ENCODE measurements at regions not wholly inside any gene's neighbourhood (a gene's known extent, or its start where the extent isn't known, plus 50 kb on each side); places are given as distances from the start of the nearest gene placed in this dataset.

DNA sequence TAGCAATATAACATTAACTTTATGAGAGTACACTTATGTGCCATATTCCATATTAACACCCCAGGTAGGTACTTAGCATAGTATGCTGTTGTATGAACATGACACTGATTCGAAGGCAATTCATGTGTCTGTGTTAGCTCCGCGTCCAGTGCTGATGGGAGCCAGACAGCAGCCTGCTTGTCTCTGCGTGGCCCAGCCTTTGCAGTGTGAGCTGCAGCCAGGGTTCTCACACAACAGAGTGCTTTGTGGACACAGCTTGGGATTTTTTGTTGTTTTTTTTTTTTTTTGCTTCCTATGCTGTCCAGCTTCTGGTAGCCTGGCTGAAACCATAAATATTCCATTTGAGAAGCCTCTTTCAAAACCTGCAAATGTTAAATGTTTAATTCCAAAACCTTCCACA, 350.9 kb downstream of the SMOC2 start:
- Histone ChIP-seq H3K27ac (ENCODE audit: insufficient read depth, low read length) (no peak overlapping the region), H2AK5ac (ENCODE audit: low read depth, low read length) (no peak overlapping the region), H4K20me1 (ENCODE audit: insufficient read depth, low read length) (no peaks in the 10 kb centered on the region), H3K18ac (ENCODE audit: low read depth, low read length) (no peak overlapping the region), H3K14ac (replicated peaks; ENCODE audit: low read depth, low read length) (no peak overlapping the region), H2BK5ac (ENCODE audit: low read depth, low read length, poor library complexity, severe bottlenecking) (no peak overlapping the region), H4K8ac (ENCODE audit: low read depth in 2 of 2, low read length in 2 of 2) (no peak overlapping the region), H3K9me3 (ENCODE audit: control insufficient read depth, insufficient read depth, low read length) (peaks cover 45% of the 10 kb centered on the region), H3K9ac (ENCODE audit: low read depth, low read length) (no peak overlapping the region), H3K27me3 (ENCODE audit: control insufficient read depth, insufficient read depth, low read length) (no peaks in the 10 kb centered on the region), H3K9me1 (ENCODE audit: insufficient read depth, low read length) (no peaks in the 10 kb centered on the region), H4K5ac (ENCODE audit: low read depth, low read length) (no peak overlapping the region), H3K4me2 (ENCODE audit: low read depth, low read length) (no peak overlapping the region), H2AK9ac (replicated peaks; ENCODE audit: low read depth, low read length, poor library complexity) (no peak overlapping the region), H3K4me1 (ENCODE audit: control insufficient read depth, insufficient read depth, low read length) (no peaks in the 10 kb centered on the region), H3K23ac (ENCODE audit: low read depth, low read length) (no peak overlapping the region), H3K4ac (ENCODE audit: low read depth, low read length) (no peak overlapping the region), H2AFZ (replicated peaks; ENCODE audit: low read length, poor library complexity) (no peak overlapping the region), H3K56ac (ENCODE audit: extremely low read depth, insufficient read depth, low read length) (no peak overlapping the region), H4K91ac (ENCODE audit: insufficient read depth, low read depth, low read length) (no peak overlapping the region), H2BK15ac (ENCODE audit: low read depth, low read length) (no peak overlapping the region), H2BK120ac (ENCODE audit: low read depth, low read length) (no peak overlapping the region), H3K79me1 (ENCODE audit: low read depth in 1 of 2, low read length in 2 of 2) (no peaks in the 10 kb centered on the region), H2BK20ac (ENCODE audit: low read depth, low read length) (no peak overlapping the region), H3K36me3 (ENCODE audit: control insufficient read depth, insufficient read depth, low read length) (no peaks in the 10 kb centered on the region), H3K4me3 (ENCODE audit: insufficient read depth, low read depth, low read length) (no peak overlapping the region)
- dilution Hi-C loops (cut with HindIII; ENCODE audit: low sequenced_read_pairs, unreplicated experiment) (no loop called here), intact Hi-C loops (cut with micrococcal nuclease) (no loop called here), in situ Hi-C loops (cut with MboI; ENCODE audit: low sequenced_read_pairs) (no loop called here)
- DNase-seq, result no peak
- TF ChIP-seq RCOR1 (IDR thresholded peaks at IDR 0.05; ENCODE audit: insufficient replicate concordance, low read length), result no peak
- TF ChIP-seq USF2 (IDR thresholded peaks at IDR 0.05; ENCODE audit: low read depth, low read length), result no peak
- TF ChIP-seq POLR2A (IDR thresholded peaks at IDR 0.05; ENCODE audit: low read depth, low read length), result no peak
- WGBS, 2 experiments (ENCODE audit: extremely low coverage in 2 of 2, insufficient read length in 1 of 2), result no CpG with 5 or more reads among the region's 4 CpGs
- ChIA-PET POLR2A (ENCODE audit: unreplicated experiment) (no interaction called here), CTCF (no interaction called here)
- ATAC-seq (ENCODE audit: low read depth), result no peak
- BruUV-seq (replicated peaks), result no TSS peak
